ENCODE measurements at regions not wholly inside any gene's neighbourhood (a gene's known extent, or its start where the extent isn't known, plus 50 kb on each side); places are given as distances from the start of the nearest gene placed in this dataset.

DNA sequence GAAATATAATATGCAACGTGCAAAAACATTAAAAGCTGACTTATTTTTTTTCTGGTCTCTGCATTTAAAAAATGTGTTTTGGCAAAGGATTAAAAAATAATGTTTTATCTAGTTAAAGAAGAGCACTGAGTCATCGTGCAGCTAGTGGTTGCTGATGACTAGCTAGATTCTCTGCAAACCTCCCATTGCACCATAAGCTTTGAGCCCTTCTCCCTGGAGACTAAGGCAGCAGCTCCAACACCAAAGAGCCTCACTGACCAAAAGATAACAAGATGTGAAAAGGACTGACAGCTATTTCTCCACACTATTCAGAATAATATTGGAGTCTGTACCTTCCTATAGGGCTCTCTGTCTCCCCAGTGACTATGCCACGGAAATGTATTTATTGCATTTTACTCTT is 424.3 kb downstream of the SLITRK2 start:
- H3K4me1 ChIP-seq (ENCODE audit: control insufficient read depth, extremely low read depth, insufficient read depth, low read length), result no peaks in the 10 kb centered on the region
- H3K27me3 ChIP-seq (ENCODE audit: control insufficient read depth, insufficient read depth, low read length), result no peaks in the 10 kb centered on the region
- H2AFZ ChIP-seq (ENCODE audit: low read length), result no peak overlapping the region
- TF ChIP-seq EZH2 (IDR thresholded peaks at IDR 0.05; ENCODE audit: low read length, missing control alignments), result no peak
- TF ChIP-seq, protein P1, sequence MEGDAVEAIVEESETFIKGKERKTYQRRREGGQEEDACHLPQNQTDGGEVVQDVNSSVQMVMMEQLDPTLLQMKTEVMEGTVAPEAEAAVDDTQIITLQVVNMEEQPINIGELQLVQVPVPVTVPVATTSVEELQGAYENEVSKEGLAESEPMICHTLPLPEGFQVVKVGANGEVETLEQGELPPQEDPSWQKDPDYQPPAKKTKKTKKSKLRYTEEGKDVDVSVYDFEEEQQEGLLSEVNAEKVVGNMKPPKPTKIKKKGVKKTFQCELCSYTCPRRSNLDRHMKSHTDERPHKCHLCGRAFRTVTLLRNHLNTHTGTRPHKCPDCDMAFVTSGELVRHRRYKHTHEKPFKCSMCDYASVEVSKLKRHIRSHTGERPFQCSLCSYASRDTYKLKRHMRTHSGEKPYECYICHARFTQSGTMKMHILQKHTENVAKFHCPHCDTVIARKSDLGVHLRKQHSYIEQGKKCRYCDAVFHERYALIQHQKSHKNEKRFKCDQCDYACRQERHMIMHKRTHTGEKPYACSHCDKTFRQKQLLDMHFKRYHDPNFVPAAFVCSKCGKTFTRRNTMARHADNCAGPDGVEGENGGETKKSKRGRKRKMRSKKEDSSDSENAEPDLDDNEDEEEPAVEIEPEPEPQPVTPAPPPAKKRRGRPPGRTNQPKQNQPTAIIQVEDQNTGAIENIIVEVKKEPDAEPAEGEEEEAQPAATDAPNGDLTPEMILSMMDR (conservative IDR thresholded peaks at IDR 0.05 in 1 of 2, IDR thresholded peaks at IDR 0.05 in 1 of 2; ENCODE audit: low read depth in 1 of 2, low read length in 2 of 2), result no peak
- no peak for DNase-seq (ENCODE audit: low read depth in 2 of 2)
- H4K20me1 ChIP-seq (ENCODE audit: control insufficient read depth, extremely low read depth, insufficient read depth, low read length), result no peaks in the 10 kb centered on the region
- no peak overlapping the region for H3K9ac ChIP-seq (ENCODE audit: insufficient read depth, low read length)
- H3K27ac ChIP-seq (ENCODE audit: insufficient read depth, low read length), result no peak overlapping the region
- H3K9me3 ChIP-seq (ENCODE audit: control insufficient read depth, insufficient read depth, low read depth, low read length), result no peaks in the 10 kb centered on the region
- no peaks in the 10 kb centered on the region for H3K79me2 ChIP-seq (ENCODE audit: control insufficient read depth, insufficient read depth, low read length)
- no peaks in the 10 kb centered on the region for H3K36me3 ChIP-seq (ENCODE audit: control insufficient read depth, insufficient read depth, low read length)
- no peak overlapping the region for H3K4me3 ChIP-seq (replicated peaks in 1 of 4; ENCODE audit: control extremely low read depth in 1 of 4, insufficient read depth in 1 of 4, low read depth in 3 of 4, low read length in 4 of 4)
- H3K4me2 ChIP-seq (ENCODE audit: extremely low read depth, insufficient read depth, low read length), result no peak overlapping the region

DNA sequence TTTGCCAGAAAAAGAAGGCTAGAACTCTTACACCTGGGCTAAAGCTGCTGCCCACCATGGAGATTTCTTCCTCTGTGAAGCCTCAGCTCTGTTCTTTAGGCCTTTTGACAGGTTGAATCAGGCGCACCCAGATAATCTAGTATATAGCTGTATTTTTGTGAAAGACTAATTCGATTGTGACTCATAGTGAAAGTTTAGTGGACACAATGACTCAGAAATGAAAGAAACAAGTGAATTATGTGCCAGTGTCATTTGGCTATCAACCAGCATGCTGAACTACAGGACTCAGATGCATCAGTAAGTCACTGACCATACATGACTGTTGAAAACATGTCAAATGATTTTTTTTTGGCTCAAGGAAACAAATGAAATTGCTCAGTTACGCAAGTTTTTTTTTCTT is 425.4 kb downstream of the SLITRK2 start:
- no peak overlapping the region for H3K9ac ChIP-seq (ENCODE audit: insufficient read depth, low read length)
- no peaks in the 10 kb centered on the region for H3K9me3 ChIP-seq (ENCODE audit: control insufficient read depth, insufficient read depth, low read depth, low read length)
- H3K4me1 ChIP-seq (ENCODE audit: control insufficient read depth, extremely low read depth, insufficient read depth, low read length), result no peaks in the 10 kb centered on the region
- H3K27ac ChIP-seq (ENCODE audit: insufficient read depth, low read length), result no peak overlapping the region
- TF ChIP-seq, protein P1 (conservative IDR thresholded peaks at IDR 0.05 in 1 of 2, IDR thresholded peaks at IDR 0.05 in 1 of 2; ENCODE audit: low read depth in 1 of 2, low read length in 2 of 2), result no peak
- no peak for TF ChIP-seq EZH2 (IDR thresholded peaks at IDR 0.05; ENCODE audit: low read length, missing control alignments)
- no peaks in the 10 kb centered on the region for H3K79me2 ChIP-seq (ENCODE audit: control insufficient read depth, insufficient read depth, low read length)
- no peaks in the 10 kb centered on the region for H4K20me1 ChIP-seq (ENCODE audit: control insufficient read depth, extremely low read depth, insufficient read depth, low read length)
- H3K4me2 ChIP-seq (ENCODE audit: extremely low read depth, insufficient read depth, low read length), result no peak overlapping the region
- H3K36me3 ChIP-seq (ENCODE audit: control insufficient read depth, insufficient read depth, low read length), result no peaks in the 10 kb centered on the region
- H3K27me3 ChIP-seq (ENCODE audit: control insufficient read depth, insufficient read depth, low read length), result no peaks in the 10 kb centered on the region
- H3K4me3 ChIP-seq (replicated peaks in 1 of 4; ENCODE audit: control extremely low read depth in 1 of 4, insufficient read depth in 1 of 4, low read depth in 3 of 4, low read length in 4 of 4), result no peak overlapping the region
- no peak for DNase-seq (ENCODE audit: low read depth in 2 of 2)
- H2AFZ ChIP-seq (ENCODE audit: low read length), result no peak overlapping the region

DNA sequence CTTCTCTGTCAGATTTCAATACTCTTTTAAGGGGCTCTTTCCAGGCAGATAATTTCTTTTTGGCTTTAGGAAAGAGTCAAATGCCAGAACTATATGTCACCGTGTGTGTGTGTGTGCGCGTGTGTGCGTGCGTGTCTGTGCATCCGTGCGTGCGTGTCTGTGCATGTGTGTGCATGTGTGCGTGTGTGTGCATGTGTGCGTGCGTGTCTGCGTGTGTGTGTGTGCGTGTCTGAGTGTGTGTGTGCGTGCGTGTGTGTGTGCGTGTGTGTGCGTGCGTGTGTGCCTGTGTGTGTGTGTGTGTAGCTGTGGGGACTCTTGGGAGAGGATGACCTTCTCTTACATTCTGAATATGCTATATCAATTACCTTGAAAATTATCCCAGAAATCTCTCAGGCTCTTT is 441.6 kb downstream of the SLITRK2 start:
- no peaks in the 10 kb centered on the region for H3K36me3 ChIP-seq (ENCODE audit: control insufficient read depth, insufficient read depth, low read length)
- H4K20me1 ChIP-seq (ENCODE audit: control insufficient read depth, extremely low read depth, insufficient read depth, low read length), result no peaks in the 10 kb centered on the region
- no peak overlapping the region for H3K27ac ChIP-seq (ENCODE audit: insufficient read depth, low read length)
- no peak overlapping the region for H3K9ac ChIP-seq (ENCODE audit: insufficient read depth, low read length)
- H2AFZ ChIP-seq (ENCODE audit: low read length), result no peak overlapping the region
- DNase-seq (ENCODE audit: low read depth in 2 of 2), result no peak
- H3K4me3 ChIP-seq (replicated peaks in 1 of 4; ENCODE audit: control extremely low read depth in 1 of 4, insufficient read depth in 1 of 4, low read depth in 3 of 4, low read length in 4 of 4), result no peak overlapping the region
- H3K4me2 ChIP-seq (ENCODE audit: extremely low read depth, insufficient read depth, low read length), result no peak overlapping the region
- no peaks in the 10 kb centered on the region for H3K79me2 ChIP-seq (ENCODE audit: control insufficient read depth, insufficient read depth, low read length)
- no peaks in the 10 kb centered on the region for H3K27me3 ChIP-seq (ENCODE audit: control insufficient read depth, insufficient read depth, low read length)
- H3K4me1 ChIP-seq (ENCODE audit: control insufficient read depth, extremely low read depth, insufficient read depth, low read length), result no peaks in the 10 kb centered on the region
- TF ChIP-seq, protein P1 (conservative IDR thresholded peaks at IDR 0.05 in 1 of 2, IDR thresholded peaks at IDR 0.05 in 1 of 2; ENCODE audit: low read depth in 1 of 2, low read length in 2 of 2), result no peak
- no peak for TF ChIP-seq EZH2 (IDR thresholded peaks at IDR 0.05; ENCODE audit: low read length, missing control alignments)
- H3K9me3 ChIP-seq (ENCODE audit: control insufficient read depth, insufficient read depth, low read depth, low read length), result no peaks in the 10 kb centered on the region

Data from fibroblast of lung (primary cell).